Glomerular endothelial cell (primary cell): ENCODE measurements at regions not wholly inside any gene's neighbourhood (a gene's known extent, or its start where the extent isn't known, plus 50 kb on each side); places are given as distances from the start of the nearest gene placed in this dataset.
"Not testable (repeated sequence)": the region's sequence is repeated elsewhere in the genome, so short reads cannot be mapped to it uniquely, and the experiment has no call there.

Source experiments
- DNase-seq: peaks from one replicate; pipeline ENCODE4 v3.0.0-alpha.2; 2011; ENCODE audit warnings: low read depth, low spot score; ENCODE audit errors: extremely low read depth

DNA sequence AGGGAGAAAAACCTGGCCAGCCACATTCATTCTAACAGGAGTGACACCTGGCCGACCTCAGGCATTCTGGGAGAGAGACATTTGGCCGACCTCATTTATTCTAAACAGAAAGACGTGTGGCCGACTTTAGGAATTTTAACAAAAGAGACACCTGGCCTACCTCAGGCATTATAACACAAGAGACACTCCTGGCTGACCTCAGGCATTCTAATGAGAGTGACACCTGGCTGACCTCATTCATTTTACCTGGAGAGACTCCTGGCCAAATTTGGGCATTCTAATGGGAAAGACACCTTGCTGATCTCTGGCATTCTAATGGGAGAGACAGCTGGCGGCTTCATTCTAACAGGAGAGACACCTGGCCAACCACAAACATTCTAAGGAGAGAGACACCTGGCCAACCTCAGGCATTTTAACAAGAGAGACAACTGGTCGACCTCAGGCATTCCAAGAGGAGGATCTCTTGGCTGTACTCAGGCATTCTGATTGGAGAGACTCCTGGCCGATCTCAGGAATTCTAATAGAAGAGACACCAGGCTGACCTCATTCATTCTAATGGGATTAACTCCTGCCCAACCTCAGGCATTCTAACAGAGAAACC, 1353.9 kb downstream of the UQCRFS1 start:
- no peak for DNase-seq

- DNase-seq, result not testable (repeated sequence)
Observed at GRCh38 chr19:27852931-27853330, 1360.0 kb downstream of the UQCRFS1 start.

DNA sequence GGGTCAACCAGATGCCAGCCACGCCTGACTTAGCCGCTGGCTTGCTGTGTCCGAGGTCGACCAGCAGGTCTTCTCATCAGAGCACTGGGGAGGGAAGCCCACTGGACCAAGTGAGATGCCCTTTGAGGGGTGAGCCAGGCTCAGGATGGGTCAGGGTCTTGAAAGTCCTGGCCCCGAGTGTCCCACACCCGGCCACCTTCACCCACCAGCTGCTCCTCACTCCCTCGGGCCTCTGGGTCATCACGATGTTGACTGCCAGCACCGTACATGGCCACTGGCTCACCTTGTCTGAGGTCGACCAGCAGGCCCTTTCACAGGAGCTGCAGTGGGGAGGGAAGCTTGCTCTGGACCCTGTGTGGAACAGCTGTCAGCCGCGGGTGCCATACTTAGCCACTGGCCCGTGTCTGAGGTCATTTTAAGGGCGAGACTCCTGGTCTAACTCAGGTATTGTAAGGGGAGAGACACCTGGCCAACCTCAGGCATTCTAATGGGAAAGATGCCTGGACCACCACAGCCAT, 1361.3 kb downstream of the UQCRFS1 start:
- no peak for DNase-seq

GRCh38 chr19:27851002-27851481, 1361.9 kb downstream of the UQCRFS1 start:
- DNase-seq, result no peak

GRCh38 chr19:27846944-27847343, 1366.0 kb downstream of the UQCRFS1 start:
- DNase-seq, result no peak

GRCh38 chr19:27844261-27844660, 1368.7 kb downstream of the UQCRFS1 start:
- no peak for DNase-seq

GRCh38 chr19:27843861-27844260, 1369.1 kb downstream of the UQCRFS1 start:
- no peak for DNase-seq

GRCh38 chr19:27833031-27833430, 1379.9 kb downstream of the UQCRFS1 start:
- no peak for DNase-seq

DNA sequence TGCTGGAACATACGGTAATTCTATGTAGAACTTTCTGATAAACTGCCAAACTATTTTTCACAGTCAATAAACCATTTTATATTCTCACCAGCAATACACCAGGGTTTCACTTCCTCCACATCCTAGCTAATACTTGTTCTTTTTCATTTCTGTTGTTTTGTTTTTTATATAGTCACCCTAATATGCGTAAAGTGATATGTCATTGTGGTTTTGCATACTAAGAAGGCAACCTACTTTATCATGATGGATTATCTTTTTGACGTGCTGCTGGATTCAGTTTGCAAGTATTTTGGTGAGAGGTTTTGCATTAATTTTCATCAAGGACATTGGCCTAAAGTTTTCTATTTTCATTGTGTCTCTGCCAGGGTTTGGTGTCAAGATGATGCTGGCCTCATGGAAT, 1384.1 kb downstream of the UQCRFS1 start:
- DNase-seq, result no peak

DNA sequence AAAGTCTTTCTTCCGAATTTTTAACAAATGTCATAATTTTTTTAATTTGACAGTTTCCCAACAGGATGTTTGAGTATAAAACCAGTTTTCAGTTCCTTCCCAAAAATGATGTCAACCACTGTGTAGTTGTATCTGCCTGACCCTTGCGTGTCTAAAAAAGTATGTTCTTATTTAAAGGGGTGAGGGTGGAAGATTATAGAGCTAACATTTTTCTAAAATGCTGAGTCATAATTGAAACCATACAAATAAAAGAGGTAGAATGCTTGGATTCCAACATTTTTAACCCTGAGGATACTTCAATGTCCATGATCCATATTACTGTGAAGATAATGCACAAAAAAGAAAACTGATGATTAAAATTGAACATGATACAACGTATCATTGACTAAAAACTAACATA, 1388.8 kb downstream of the UQCRFS1 start:
- DNase-seq, result no peak

DNA sequence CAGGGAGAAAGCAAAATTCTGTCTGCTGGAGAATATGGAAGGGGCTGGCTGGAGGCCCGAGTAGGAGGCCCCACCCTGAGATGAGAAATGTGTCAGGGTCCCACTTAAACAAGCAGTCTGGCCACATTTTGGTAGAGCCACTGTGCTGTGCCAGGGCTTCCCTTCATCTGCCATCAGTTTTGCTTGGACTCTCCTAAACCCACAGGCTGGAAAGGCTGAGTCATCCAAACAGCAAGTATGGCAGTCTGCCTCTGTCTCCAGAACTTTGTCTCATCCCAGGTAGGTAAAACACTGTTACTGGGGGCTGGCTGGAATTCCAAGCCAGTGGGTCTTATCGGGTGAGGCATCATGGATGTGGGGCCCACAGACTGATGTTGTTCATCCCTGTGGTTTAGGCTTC, 1390.6 kb downstream of the UQCRFS1 start:
- DNase-seq, result no peak

GRCh38 chr19:27821418-27822018, 1391.4 kb downstream of the UQCRFS1 start:
- DNase-seq, result no peak

DNA sequence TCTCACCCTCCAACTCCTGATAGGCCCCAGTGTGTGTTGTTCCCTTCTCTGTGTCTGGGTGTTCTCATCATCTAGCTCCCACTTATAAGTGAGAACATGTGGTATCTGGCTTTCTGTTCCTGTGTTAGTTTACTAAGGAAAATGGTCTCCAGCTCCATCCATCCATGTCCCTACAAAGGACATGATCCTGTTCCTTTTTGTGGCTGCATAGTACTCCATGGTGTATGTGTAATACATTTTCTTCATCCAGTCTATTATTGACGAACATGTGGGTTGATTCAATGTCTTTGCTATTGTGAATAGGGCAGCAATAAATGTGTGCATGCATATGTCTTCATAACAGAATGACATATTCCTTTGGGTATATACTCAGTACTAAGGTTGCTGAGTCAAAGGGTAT, 1397.0 kb downstream of the UQCRFS1 start:
- DNase-seq, result no peak

- not testable (repeated sequence) for DNase-seq
Observed at GRCh38 chr19:27814834-27815233, 1398.1 kb downstream of the UQCRFS1 start.

DNA sequence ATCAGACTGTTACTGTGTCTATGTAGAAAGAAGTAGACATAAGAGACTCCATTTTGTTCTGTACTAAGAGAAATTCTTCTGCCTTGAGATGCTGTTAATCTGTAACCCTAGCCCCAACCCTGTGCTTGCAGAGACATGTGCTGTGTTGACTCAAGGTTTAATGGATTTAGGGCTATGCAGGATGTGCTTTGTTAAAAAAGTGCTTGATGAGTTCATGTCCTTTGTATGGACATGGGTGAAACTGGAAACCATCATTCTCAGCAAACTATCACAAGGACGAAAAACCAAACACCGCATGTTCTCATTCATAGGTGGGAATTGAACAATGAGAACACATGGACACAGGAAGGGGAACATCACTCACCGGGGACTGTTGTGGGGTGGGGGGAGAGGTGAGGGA, 1398.7 kb downstream of the UQCRFS1 start:
- DNase-seq, result not testable (repeated sequence)

DNA sequence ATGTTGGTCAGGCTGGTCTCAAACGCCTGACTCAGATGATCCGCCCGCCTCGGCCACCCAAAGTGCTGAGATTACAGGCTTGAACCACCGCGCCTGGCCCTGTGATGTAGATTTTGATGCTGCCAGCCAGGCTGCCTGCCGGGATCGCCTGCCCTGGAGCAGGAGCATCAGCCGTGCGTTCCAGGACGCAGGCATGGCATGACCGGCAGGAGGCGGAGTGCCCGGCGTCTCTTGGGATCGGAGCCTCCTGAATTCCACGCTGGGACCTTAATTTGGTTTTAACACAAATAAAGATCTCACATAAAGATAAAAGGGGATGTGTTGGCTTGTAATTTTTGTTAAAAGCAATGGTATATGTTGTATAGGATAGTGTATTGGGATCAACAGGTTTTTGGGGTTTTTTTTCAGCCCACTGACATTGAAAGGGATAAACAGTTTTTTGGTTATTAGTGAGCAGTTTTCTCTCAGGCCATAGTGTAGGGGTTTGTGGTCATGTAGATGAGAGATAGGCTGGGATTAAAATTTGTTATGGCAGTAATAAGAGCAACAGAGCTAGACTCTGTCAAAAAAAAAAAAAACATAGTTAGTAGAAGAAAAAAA, 1406.4 kb downstream of the UQCRFS1 start:
- DNase-seq, result no peak

DNA sequence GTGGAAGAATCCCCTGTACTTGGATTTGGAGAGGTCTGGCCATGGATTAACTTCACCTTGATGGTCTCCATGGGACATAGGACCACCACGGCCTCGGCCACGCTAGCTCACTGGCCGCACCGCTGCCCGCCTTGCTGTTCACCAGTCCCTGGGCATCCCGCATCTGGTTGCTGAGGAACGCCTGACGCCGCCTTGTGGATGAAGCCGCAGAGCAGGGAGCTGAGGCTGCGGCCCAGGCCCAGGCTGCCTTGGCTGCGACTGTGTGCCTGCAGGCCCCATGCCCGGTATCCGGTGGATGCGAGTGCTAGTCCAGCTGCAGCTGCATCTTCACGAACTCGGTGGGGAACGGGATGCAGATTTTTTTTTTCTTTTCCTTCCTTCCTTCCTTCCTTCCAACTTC, 1407.1 kb downstream of the UQCRFS1 start:
- DNase-seq, result no peak

GRCh38 chr19:27802293-27802692, 1410.7 kb downstream of the UQCRFS1 start:
- not testable (repeated sequence) for DNase-seq

DNA sequence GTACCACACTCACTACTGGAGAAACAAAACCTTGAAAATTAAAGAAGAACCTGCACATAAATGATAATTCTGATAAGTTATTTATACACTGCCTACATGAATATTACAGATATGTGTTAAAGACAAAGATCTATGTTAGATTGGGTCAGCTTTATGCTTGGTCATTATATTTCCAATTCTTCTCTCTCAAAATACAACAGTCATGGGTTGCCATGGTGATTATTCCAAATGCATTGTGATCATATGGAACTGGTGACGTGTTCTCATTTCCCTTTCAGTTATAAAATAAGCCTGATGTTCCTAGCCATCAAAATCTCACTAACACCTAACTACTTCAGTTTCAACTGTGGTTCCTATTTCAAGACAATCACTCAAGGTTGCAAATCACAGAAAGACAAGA, 1416.4 kb downstream of the UQCRFS1 start:
- DNase-seq, result no peak

- no peak for DNase-seq
Observed at GRCh38 chr19:27796073-27796472, 1416.9 kb downstream of the UQCRFS1 start.

GRCh38 chr19:27795369-27795768, 1417.6 kb downstream of the UQCRFS1 start:
- no peak for DNase-seq

DNA sequence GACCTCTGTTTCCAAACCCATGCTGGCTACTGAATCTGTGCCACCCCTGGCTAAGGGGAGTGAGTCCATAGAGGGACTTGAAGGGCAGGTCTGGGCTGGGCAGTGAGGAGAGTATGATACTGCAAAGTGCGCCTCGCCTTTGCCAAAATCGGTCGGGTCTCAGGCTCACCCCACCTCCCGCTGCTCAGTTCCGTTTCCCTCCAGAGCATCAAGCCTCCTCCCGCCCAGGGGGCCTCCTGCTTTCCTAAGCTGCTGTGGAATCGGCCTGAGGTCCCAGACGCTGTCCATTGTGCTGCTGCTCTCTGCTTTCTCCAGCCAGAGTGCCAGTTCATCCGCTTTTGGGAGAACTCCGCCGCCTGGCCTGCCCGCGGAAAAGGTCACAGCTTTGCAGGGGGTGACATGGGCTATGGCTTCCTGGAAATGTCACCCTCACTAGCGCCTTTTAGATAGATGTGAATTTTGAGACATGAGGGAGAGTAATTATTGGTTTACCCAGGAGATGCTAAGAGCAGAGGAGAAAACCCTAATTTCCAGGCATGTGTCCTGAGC, 1418.4 kb downstream of the UQCRFS1 start:
- DNase-seq, result no peak
